WERI-Rb-1 (cell line): ENCODE measurements at regions not wholly inside any gene's neighbourhood (a gene's known extent, or its start where the extent isn't known, plus 50 kb on each side); places are given as distances from the start of the nearest gene placed in this dataset.
A peak's percentile ranks its signal among the peaks of the same experiment; 100 is the strongest.
"Not testable (repeated sequence)": the region's sequence is repeated elsewhere in the genome, so short reads cannot be mapped to it uniquely, and the experiment has no call there.

Experiments used
- DNase-seq: peaks from one replicate; pipeline ENCODE4 v3.0.0-alpha.2; 2020
- H3K27ac ChIP-seq: fragments of 250-450 bp; sonication (Bioruptor Pico); 2 replicates; pipeline ENCODE4 v1.5.1; 2020; ENCODE audit warnings: mild to moderate bottlenecking, moderate library complexity
- H3K27me3 ChIP-seq: fragments of 250-450 bp; sonication (Bioruptor Pico); 2 replicates; pipeline ENCODE4 v1.5.1; 2021; ENCODE audit warnings: mild to moderate bottlenecking, low read depth, moderate library complexity; ENCODE audit not compliant: insufficient read depth, severe bottlenecking
- H3K36me3 ChIP-seq: fragments of 250-450 bp; sonication (Bioruptor Pico); 2 replicates; pipeline ENCODE4 v1.5.1; 2020; ENCODE audit warnings: mild to moderate bottlenecking, moderate library complexity
- H3K4me3 ChIP-seq: 2 replicates; pipeline ENCODE4 v1.5.1; 2011; ENCODE audit warnings: low read depth, mild to moderate bottlenecking, control low read depth, low read length
- H3K9me3 ChIP-seq: fragments of 250-450 bp; sonication (Bioruptor Pico); 2 replicates; pipeline ENCODE4 v1.5.1; 2021; ENCODE audit warnings: mild to moderate bottlenecking, moderate library complexity; ENCODE audit not compliant: severe bottlenecking
- TF ChIP-seq, protein P1 (sequence below): IDR thresholded peaks from 2 replicates; pipeline ENCODE4 v1.5.1; 2011; ENCODE audit warnings: low read depth, mild to moderate bottlenecking, control low read depth, inconsistent platforms, low read length

DNA sequence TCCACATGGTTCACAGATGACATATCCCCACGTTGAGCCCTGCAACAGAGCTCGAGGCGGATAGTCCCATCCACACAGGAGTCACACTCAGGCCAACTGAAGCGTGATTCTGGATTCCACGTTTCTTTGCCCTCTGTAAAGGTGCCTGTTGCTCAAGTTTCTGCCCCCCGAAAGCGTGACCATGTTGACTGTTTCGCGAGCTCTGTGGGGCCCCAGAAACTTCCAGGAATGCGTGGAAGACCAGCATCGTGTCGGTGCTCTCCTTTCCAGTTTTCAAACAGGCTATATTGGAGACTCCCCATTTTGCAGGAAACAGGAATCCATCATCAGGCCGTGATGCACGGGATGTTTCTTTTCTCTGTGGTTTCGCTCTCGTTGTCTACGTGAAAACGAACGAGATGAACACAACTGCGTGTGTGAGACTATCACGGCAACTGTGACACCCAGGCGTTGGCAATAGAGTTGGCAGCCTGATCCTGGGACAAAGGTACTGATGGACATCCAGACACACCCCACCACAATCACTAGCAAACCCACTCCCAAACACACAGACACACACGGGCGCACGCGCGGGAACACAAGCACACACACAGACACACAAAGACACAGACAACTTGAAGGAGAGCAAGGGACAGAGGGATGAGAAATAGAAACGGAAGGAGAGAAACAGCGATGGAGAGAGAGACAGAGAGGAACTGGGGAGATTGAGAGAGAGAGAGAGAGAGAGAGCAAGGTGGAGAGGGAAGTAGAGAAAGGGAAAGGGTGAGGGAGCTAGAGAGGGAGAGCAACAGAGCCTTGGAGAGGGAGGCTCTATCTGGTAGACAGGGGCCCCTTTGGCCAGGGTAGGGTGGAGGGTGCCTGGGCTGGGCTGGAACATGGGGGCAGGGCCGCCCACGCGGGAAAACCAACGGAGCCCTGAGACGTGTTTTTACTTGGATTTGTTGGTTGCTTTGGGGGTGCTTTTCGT is 1609.3 kb downstream of the SPATA31A7 start:
- DNase-seq: peak; percentile 34
- peak overlapping the region; percentile 90 for H3K4me3 ChIP-seq
- H3K9me3 ChIP-seq, H3K36me3 ChIP-seq, H3K27me3 ChIP-seq: not testable (repeated sequence)
- peak overlapping the region; percentile 65 for H3K27ac ChIP-seq

DNA sequence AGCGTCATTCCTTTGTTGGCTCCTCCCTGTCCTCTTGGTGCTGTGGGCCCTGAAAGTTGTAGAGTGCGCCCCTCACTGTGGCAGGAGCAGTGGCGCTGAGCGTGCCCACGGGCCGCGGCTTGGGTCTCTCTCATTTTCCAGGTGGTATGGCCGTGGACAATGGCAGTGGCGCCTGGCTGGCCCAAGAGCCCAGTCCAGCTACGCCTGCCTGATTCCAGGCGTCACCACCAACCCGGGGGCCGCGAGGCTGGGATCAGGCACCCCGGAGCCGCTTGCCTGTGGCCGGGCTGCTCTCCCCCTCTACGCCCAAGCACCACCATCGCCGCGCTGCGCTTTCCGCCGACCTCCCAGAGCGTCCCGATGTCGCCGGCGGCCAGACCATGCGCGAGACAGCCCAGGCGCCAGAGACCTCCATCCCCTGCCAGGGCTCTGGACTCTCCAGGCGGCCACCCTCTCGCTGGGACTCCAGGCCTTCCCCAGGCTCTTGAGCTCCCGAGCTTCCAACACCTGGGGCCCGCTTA is 1610.1 kb downstream of the SPATA31A7 start:
- H3K27ac ChIP-seq: peak overlapping the region; percentile 65
- DNase-seq: peak; percentile 56
- not testable (repeated sequence) for H3K27me3 ChIP-seq, H3K36me3 ChIP-seq, H3K9me3 ChIP-seq
- peak overlapping the region; percentile 90 for H3K4me3 ChIP-seq

DNA sequence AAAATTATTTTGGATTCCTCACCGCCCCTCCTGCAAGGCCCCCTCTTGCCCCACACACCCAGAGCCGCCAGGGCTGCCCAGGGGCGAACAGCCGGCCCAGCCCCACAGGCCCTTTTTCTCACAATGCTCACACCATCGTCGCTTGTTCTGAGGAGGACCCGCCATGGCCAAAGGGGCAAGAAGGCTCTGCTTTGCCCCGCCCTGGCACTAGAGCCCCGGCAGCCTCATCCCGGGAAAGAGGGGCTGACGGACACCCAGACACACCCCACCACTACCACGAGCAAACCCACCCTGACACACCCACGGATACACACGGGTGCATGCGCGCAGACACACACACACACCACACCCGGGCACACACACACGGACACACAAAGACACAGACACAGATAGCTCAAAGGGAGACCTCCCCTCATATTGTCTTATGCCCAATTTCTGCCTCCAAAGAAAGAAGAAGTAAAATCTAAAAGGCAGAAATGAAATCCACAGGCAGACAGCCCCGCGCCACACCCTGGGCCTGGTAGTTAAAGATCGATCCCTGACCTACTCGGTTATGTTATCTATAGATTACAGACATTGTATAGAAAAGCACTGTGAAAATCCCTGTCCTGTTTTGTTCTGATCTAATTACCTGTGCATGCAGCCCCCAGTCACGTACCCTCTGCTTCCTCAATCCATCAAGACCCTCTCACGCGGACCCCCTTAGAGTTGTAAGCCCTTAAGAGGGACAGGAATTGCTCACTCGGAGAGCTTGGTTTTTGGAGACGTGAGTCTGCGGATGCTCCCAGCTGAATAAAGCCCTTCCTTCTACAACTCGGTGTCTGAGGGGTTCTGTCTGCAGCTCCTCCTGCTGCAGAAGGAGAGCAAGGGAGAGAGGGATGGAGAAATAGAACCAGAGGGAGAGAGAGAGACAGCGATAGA is 1610.9 kb downstream of the SPATA31A7 start:
- peak overlapping the region; percentile 65 for H3K27ac ChIP-seq
- H3K27me3 ChIP-seq, H3K36me3 ChIP-seq, H3K9me3 ChIP-seq: not testable (repeated sequence)
- peak; percentile 50 for DNase-seq
- H3K4me3 ChIP-seq: peak overlapping the region; percentile 90

DNA sequence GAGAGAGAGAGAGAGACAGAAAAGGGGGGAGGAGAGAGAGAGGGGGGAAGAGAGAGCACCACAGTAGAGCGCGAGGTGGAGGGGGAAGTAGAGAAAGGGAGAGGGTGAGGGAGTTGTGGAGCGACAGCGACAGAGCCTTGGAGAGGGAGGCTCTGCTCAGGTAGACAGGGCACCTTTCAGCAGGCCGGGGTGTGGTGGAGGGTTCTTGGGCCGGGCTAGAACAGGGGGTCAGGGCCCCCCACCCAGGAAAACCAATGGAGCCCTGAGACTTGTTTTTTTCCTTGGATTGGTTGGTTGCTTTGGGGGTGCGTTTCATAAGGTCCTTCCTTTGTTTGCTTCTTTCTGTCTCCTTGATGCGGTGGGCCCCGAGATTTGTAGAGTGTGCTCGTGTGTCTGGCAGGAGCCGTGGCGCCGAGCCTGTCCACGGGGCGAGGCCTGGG is 1611.6 kb downstream of the SPATA31A7 start:
- not testable (repeated sequence) for H3K27me3 ChIP-seq, H3K9me3 ChIP-seq, H3K36me3 ChIP-seq
- peak overlapping the region; percentile 90 for H3K4me3 ChIP-seq
- peak overlapping the region; percentile 92 for H3K27ac ChIP-seq
- peak; percentile 51 for DNase-seq

DNA sequence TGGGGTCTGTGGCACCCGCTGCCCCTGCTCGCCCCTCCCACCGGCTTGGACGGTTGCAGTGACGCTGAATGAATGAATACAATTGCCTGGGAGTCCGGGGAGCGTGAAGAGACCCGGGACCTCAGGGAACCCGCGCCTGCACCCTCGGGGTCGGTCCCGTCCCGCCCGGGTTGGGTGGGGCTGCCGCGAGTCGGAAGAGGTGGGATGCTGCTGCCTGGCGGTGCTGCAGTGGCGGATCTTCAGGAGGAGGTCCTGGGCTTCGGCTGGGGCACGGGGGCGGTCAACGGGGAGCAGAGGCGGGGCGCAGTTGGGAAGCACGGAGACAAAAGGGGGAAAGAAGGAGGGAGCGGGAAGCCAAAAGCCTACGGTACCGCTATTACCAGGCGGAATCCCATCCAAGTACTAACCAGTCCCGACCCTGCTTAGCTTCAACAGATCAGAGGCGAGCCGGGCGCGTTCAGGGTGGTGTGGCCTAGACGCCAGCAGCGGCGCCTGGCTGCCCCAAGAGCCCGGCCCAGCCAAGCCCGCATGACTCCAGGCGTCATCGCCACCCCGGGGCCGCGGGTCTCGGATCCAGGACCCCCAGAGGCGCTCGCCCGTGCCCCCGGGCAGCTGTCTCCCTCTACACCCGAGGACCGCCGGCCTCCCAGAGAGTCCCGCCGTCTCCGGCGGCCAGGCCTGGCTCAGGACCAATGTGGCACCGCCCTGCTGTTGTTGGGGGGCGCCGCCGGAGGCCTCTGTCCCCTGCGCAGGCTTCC is 1612.3 kb downstream of the SPATA31A7 start:
- Histone ChIP-seq H3K27ac (peak overlapping the region; percentile 92), H3K4me3 (peak overlapping the region; percentile 90)
- TF ChIP-seq, protein P1, sequence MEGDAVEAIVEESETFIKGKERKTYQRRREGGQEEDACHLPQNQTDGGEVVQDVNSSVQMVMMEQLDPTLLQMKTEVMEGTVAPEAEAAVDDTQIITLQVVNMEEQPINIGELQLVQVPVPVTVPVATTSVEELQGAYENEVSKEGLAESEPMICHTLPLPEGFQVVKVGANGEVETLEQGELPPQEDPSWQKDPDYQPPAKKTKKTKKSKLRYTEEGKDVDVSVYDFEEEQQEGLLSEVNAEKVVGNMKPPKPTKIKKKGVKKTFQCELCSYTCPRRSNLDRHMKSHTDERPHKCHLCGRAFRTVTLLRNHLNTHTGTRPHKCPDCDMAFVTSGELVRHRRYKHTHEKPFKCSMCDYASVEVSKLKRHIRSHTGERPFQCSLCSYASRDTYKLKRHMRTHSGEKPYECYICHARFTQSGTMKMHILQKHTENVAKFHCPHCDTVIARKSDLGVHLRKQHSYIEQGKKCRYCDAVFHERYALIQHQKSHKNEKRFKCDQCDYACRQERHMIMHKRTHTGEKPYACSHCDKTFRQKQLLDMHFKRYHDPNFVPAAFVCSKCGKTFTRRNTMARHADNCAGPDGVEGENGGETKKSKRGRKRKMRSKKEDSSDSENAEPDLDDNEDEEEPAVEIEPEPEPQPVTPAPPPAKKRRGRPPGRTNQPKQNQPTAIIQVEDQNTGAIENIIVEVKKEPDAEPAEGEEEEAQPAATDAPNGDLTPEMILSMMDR: peak; percentile 17; the same call in 1 of the 2 replicates
- H3K36me3 ChIP-seq, H3K9me3 ChIP-seq, H3K27me3 ChIP-seq: not testable (repeated sequence)
- DNase-seq: peak; percentile 97

DNA sequence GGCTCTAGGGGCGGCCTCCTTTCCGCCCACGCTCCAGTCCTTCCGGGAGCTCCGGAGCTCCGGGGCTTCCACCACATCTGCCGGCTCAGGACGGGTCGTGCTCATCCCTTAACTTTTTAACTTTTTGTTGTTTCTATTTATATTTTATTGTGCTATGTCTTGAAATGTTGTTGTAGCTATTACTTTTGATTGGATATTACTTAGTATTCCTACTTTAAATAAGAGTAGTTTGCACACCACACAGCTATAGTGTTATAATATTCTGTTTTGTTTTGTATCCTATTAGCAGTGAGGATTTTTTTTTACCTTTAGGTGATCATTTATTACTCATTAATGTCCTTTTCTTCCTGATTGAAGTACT is 1612.9 kb downstream of the SPATA31A7 start:
- Histone ChIP-seq H3K4me3 (peak overlapping the region; percentile 90), H3K27ac (peak overlapping the region; percentile 92)
- H3K36me3 ChIP-seq, H3K9me3 ChIP-seq, H3K27me3 ChIP-seq, DNase-seq: not testable (repeated sequence)

DNA sequence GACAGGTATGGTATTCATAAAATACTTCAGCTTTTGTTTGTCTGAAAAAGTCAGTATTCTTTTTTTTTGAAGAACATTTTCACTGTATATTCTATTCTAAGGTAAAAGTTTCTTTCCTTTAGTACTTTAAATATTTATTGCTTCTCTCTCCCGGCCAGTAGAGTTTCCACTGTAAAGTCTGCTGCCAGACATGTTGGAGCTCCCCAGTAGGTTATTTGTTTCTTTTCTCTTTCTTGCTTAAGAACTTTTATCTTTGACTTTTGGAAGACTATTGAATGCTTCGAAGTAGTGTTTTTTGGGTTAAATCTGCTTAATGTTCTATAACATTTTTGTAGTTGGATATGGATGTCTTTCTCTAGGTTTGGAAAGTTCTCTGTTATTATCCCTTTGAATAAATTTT is 1613.3 kb downstream of the SPATA31A7 start:
- H3K9me3 ChIP-seq, H3K27ac ChIP-seq, DNase-seq, H3K36me3 ChIP-seq, H3K27me3 ChIP-seq: not testable (repeated sequence)
- H3K4me3 ChIP-seq: peak overlapping the region; percentile 90

DNA sequence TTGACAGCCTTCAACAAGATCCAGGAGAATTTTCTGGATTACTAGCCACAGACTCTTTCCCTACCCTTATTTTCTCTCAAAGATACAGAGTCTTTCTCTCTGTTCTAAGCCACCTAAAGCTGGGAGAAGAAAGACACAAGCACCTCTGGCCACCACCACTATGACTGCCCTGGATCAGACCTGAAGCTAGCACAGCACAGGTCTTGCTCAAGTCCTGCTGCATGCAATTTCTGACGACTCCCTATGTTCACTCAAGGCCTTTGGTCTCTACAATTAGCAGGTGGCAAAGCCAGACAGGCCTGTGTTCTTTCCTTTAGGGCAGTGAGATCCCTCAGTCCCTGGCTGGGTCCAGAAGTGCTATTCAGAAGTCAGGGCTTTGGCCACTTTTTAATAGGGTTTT is 1614.5 kb downstream of the SPATA31A7 start:
- H3K9me3 ChIP-seq, H3K27me3 ChIP-seq, H3K4me3 ChIP-seq, H3K36me3 ChIP-seq, H3K27ac ChIP-seq, DNase-seq: not testable (repeated sequence)

DNA sequence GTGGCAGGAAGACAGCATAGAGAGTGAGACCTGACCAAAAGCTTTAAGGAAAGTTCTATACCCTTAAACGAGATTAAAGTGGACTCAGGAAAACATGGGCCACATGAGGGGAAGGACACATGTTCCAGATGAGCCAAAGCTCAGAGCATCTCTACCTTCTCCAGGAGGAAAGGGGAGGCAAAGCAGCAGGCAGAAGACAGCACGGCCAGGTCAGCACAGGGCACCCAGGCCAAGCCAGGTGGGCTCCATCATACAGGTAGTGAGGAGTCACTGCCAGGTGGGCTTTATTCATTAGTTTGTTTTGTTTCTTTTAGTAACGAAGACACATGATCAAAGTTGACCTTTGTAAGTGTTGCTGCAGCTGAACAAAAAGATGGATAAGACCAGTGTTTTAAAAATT is 1617.6 kb downstream of the SPATA31A7 start:
- H3K36me3 ChIP-seq, DNase-seq, H3K27ac ChIP-seq, H3K27me3 ChIP-seq, H3K9me3 ChIP-seq, H3K4me3 ChIP-seq: not testable (repeated sequence)

DNA sequence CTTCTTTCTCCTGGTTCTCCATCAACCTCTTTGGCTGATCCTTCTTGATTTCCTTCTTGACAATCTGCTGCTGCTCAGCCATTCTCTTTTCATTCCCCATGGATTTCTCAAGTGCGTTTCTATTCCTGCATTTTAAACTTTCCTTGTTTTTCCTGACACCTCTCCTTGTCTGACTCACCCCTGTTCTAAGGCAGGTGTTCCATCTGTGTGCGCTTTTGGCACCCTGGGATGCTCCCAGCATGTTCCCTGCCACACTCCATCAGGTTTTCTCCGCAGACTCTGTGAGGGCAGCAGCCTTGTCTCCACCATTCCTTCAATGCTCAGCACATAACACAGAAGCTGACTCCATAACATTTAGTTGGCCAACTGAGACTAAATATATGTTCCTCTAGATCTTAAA is 1618.2 kb downstream of the SPATA31A7 start:
- not testable (repeated sequence) for H3K9me3 ChIP-seq, H3K4me3 ChIP-seq, H3K27me3 ChIP-seq, H3K36me3 ChIP-seq, DNase-seq, H3K27ac ChIP-seq

DNA sequence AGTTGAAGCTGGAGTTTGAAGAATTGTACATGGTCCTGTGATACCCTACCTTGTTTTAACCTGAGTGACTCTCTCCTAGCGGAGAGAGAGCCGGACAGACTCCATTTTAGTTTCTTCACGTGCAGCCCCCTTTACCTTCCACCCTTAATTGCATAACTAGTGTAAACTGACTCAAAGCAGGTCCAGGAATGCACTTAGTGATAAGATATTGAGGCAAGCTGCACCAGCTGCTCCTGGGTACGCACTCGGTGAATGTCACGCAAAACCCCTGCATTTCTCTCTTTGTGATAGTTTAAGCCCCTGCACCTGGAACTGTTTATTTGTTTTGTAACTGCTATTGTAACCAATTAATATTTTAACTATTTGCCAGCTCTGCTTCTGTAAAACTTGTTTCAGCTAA is 1620.5 kb downstream of the SPATA31A7 start:
- not testable (repeated sequence) for DNase-seq, H3K9me3 ChIP-seq, H3K4me3 ChIP-seq, H3K27ac ChIP-seq, H3K27me3 ChIP-seq, H3K36me3 ChIP-seq

DNA sequence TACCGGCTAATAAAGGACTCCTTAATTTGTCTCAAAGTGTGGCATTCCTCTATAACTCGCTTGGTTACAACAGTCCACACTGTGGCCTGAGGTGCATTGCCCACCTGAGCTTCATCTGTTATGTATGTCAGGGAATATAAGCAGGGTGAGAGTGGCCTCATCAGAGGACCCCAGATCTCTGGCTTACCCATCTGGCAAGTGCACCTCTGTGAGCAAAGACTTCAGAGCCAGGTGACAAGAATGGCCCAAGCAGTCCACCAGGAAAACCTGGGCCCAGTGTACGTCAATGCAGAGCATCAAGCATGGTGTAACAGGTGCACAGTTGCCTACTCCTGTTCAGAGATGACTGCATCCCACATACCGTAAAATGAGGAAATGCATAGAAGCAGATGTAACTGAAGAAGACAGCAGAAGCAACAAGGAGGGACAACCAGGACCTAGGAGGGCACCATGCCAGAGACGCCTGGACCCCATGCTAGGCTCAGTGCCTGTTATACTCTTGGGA is 1621.0 kb downstream of the SPATA31A7 start:
- not testable (repeated sequence) for H3K27me3 ChIP-seq, H3K36me3 ChIP-seq, H3K4me3 ChIP-seq, H3K9me3 ChIP-seq, DNase-seq, H3K27ac ChIP-seq
